ENCODE measurements at regions not wholly inside any gene's neighbourhood (a gene's known extent, or its start where the extent isn't known, plus 50 kb on each side); places are given as distances from the start of the nearest gene placed in this dataset.
"Not testable (repeated sequence)": the region's sequence is repeated elsewhere in the genome, so short reads cannot be mapped to it uniquely, and the experiment has no call there.

- Histone ChIP-seq H3K4me3 (no peak overlapping the region), H3K9me3 (no peaks in the 10 kb centered on the region), H3K36me3 (no peaks in the 10 kb centered on the region), H3K27me3 (no peaks in the 10 kb centered on the region), H3K4me1 (no peaks in the 10 kb centered on the region), H3K27ac (replicated peaks in 1 of 4) (no peak overlapping the region)
- TF ChIP-seq CTCF (IDR thresholded peaks at IDR 0.05) (no peak), POLR2AphosphoS5 (IDR thresholded peaks at IDR 0.05) (no peak), EP300 (IDR thresholded peaks at IDR 0.05) (no peak), POLR2A (IDR thresholded peaks at IDR 0.05; ENCODE audit: low read depth) (no peak)
- intact Hi-C loops (cut with DNase I) = no loop called here
- no peak for DNase-seq (ENCODE audit: extremely low spot score)
- whole genome bisulfite sequencing = 89% methylated on average over 5 of the region's 7 CpGs
These were observed 757.3 kb downstream of the SI start for GRCh38 chr3:164320962-164321361.

GRCh38 chr3:164306042-164306441 lies 772.3 kb downstream of the SI start:
- H3K36me3 ChIP-seq = no peaks in the 10 kb centered on the region
- H3K27ac ChIP-seq (replicated peaks in 1 of 4) = no peak overlapping the region
- no peak overlapping the region for H3K4me3 ChIP-seq
- H3K4me1 ChIP-seq = peaks cover 0 to 3% (median 0%) of the 10 kb centered on the region in 4 donors
- no peaks in the 10 kb centered on the region for H3K9me3 ChIP-seq
- intact Hi-C loops (cut with DNase I) = no loop called here
- TF ChIP-seq CTCF (IDR thresholded peaks at IDR 0.05) (no peak), EP300 (IDR thresholded peaks at IDR 0.05) (no peak), POLR2AphosphoS5 (IDR thresholded peaks at IDR 0.05) (no peak), POLR2A (IDR thresholded peaks at IDR 0.05; ENCODE audit: low read depth) (no peak)
- DNase-seq (ENCODE audit: extremely low spot score) = no peak
- no peaks in the 10 kb centered on the region for H3K27me3 ChIP-seq

- intact Hi-C loops (cut with DNase I) = no loop called here
- no peaks in the 10 kb centered on the region for H3K9me3 ChIP-seq
- no peak overlapping the region for H3K4me3 ChIP-seq
- H3K27ac ChIP-seq (replicated peaks in 1 of 4) = no peak overlapping the region
- 21% methylated on average over 1 of the region's 1 CpG for WGBS
- peaks cover 0 to 3% (median 0%) of the 10 kb centered on the region in 4 donors for H3K4me1 ChIP-seq
- H3K36me3 ChIP-seq = no peaks in the 10 kb centered on the region
- DNase-seq (ENCODE audit: extremely low spot score) = no peak
- no peak for TF ChIP-seq POLR2AphosphoS5 (IDR thresholded peaks at IDR 0.05)
- no peak for TF ChIP-seq CTCF (IDR thresholded peaks at IDR 0.05)
- TF ChIP-seq EP300 (IDR thresholded peaks at IDR 0.05) = no peak
- H3K27me3 ChIP-seq = no peaks in the 10 kb centered on the region
These were observed 774.4 kb downstream of the SI start for GRCh38 chr3:164303894-164304293.

- no peaks in the 10 kb centered on the region for H3K36me3 ChIP-seq
- peaks cover 0 to 3% (median 0%) of the 10 kb centered on the region in 4 donors for H3K4me1 ChIP-seq
- no peak for DNase-seq (ENCODE audit: extremely low spot score)
- no peak overlapping the region for H3K27ac ChIP-seq (replicated peaks in 1 of 4)
- H3K9me3 ChIP-seq = no peaks in the 10 kb centered on the region
- no peaks in the 10 kb centered on the region for H3K27me3 ChIP-seq
- intact Hi-C loops (cut with DNase I) = no loop called here
- H3K4me3 ChIP-seq = no peak overlapping the region
- TF ChIP-seq EP300 (IDR thresholded peaks at IDR 0.05) (no peak), POLR2A (IDR thresholded peaks at IDR 0.05; ENCODE audit: low read depth) (no peak), CTCF (IDR thresholded peaks at IDR 0.05) (no peak), POLR2AphosphoS5 (IDR thresholded peaks at IDR 0.05) (no peak)
These were observed 775.7 kb downstream of the SI start for GRCh38 chr3:164302622-164303021.

DNA sequence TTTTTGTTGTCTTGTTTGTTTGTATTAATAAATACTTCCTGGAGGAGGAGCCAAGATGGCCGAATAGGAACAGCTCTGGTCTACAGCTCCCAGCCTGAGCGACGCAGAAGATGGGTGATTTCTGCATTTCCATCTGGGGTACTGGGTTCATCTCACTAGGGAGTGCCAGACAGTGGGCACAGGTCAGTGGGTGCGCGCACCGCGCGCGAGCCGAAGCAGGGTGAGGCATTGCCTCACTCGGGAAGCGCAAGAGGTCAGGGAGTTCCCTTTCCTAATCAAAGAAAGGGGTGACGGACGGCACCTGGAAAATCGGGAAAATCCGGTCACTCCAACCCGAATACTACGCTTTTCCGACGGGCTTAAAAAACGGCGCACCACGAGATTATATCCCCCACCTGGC lies 786.8 kb downstream of the SI start:
- H3K4me3 ChIP-seq; H3K27ac ChIP-seq (replicated peaks in 1 of 4); H3K4me1 ChIP-seq; H3K36me3 ChIP-seq; intact Hi-C loops (cut with DNase I); H3K9me3 ChIP-seq; H3K27me3 ChIP-seq; DNase-seq (ENCODE audit: extremely low spot score): not testable (repeated sequence)
- WGBS = 96% methylated on average over 23 of the region's 23 CpGs
